KMS-11 (cell line): ENCODE measurements at regions not wholly inside any gene's neighbourhood (a gene's known extent, or its start where the extent isn't known, plus 50 kb on each side); places are given as distances from the start of the nearest gene placed in this dataset.

ENCODE experiments used
- H2AFZ ChIP-seq: fragments of 200-600 bp; sonication (generic); 2 replicates; pipeline ENCODE4 v1.6.1; 2016; ENCODE audit warnings: antibody characterized with exemption, mixed run types, low read depth
- H3K27ac ChIP-seq: fragments of 200-600 bp; sonication (generic); 2 replicates; pipeline ENCODE4 v1.6.1; 2016; ENCODE audit warnings: mild to moderate bottlenecking, mixed run types
- H3K27me3 ChIP-seq: fragments of 200-600 bp; sonication (generic); 2 replicates; pipeline ENCODE4 v1.6.1; 2017; ENCODE audit warnings: mild to moderate bottlenecking, low read depth, mixed run types, moderate library complexity; ENCODE audit not compliant: insufficient read depth
- H3K36me3 ChIP-seq: fragments of 200-600 bp; sonication (generic); 2 replicates; pipeline ENCODE4 v1.6.1; 2017; ENCODE audit warnings: mild to moderate bottlenecking, mixed run types; ENCODE audit not compliant: insufficient read depth
- H3K4me1 ChIP-seq: fragments of 200-600 bp; sonication (generic); 2 replicates; pipeline ENCODE4 v1.6.1; 2016; ENCODE audit warnings: mild to moderate bottlenecking, low read depth, mixed run types; ENCODE audit not compliant: poor library complexity, severe bottlenecking
- H3K4me2 ChIP-seq: fragments of 200-600 bp; sonication (generic); 2 replicates; pipeline ENCODE4 v1.7.0; 2016; ENCODE audit warnings: mild to moderate bottlenecking, mixed run types
- H3K4me3 ChIP-seq: fragments of 200-600 bp; sonication (generic); IDR thresholded peaks from 2 replicates; pipeline ENCODE4 v1.6.1; 2017; ENCODE audit warnings: low read depth, low read length, mixed read lengths; ENCODE audit not compliant: insufficient read depth
- H3K79me2 ChIP-seq: fragments of 200-600 bp; sonication (generic); 2 replicates; pipeline ENCODE4 v1.6.1; 2016; ENCODE audit warnings: low read depth, mixed run types; ENCODE audit not compliant: insufficient read depth
- H3K9ac ChIP-seq: fragments of 200-600 bp; sonication (generic); 2 replicates; pipeline ENCODE4 v1.6.1; 2016; ENCODE audit warnings: mild to moderate bottlenecking, mixed run types
- H4K20me1 ChIP-seq: fragments of 200-600 bp; sonication (generic); 2 replicates; pipeline ENCODE4 v1.6.1; 2016; ENCODE audit warnings: mild to moderate bottlenecking, mixed run types; ENCODE audit not compliant: insufficient read depth
- TF ChIP-seq, protein P1 (sequence below): fragments of 200-600 bp; sonication (generic); conservative IDR thresholded peaks from 2 replicates; pipeline ENCODE4 v1.6.1; 2017; ENCODE audit warnings: low read depth, mild to moderate bottlenecking, antibody characterized with exemption, low read length, moderate library complexity, mixed read lengths

- H3K9ac ChIP-seq: no peak overlapping the region
- no peaks in the 10 kb centered on the region for H3K36me3 ChIP-seq
- no peaks in the 10 kb centered on the region for H3K27me3 ChIP-seq
- no peaks in the 10 kb centered on the region for H3K79me2 ChIP-seq
- H3K4me3 ChIP-seq: no peak overlapping the region
- TF ChIP-seq, protein P1, sequence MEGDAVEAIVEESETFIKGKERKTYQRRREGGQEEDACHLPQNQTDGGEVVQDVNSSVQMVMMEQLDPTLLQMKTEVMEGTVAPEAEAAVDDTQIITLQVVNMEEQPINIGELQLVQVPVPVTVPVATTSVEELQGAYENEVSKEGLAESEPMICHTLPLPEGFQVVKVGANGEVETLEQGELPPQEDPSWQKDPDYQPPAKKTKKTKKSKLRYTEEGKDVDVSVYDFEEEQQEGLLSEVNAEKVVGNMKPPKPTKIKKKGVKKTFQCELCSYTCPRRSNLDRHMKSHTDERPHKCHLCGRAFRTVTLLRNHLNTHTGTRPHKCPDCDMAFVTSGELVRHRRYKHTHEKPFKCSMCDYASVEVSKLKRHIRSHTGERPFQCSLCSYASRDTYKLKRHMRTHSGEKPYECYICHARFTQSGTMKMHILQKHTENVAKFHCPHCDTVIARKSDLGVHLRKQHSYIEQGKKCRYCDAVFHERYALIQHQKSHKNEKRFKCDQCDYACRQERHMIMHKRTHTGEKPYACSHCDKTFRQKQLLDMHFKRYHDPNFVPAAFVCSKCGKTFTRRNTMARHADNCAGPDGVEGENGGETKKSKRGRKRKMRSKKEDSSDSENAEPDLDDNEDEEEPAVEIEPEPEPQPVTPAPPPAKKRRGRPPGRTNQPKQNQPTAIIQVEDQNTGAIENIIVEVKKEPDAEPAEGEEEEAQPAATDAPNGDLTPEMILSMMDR: no peak
- H3K27ac ChIP-seq: no peak overlapping the region
- no peak overlapping the region for H2AFZ ChIP-seq
- H4K20me1 ChIP-seq: no peaks in the 10 kb centered on the region
- no peaks in the 10 kb centered on the region for H3K4me1 ChIP-seq
- H3K4me2 ChIP-seq: no peak overlapping the region
These were observed 788.9 kb upstream of the GRAMD2B start for GRCh38 chr5:125634216-125634835.

DNA sequence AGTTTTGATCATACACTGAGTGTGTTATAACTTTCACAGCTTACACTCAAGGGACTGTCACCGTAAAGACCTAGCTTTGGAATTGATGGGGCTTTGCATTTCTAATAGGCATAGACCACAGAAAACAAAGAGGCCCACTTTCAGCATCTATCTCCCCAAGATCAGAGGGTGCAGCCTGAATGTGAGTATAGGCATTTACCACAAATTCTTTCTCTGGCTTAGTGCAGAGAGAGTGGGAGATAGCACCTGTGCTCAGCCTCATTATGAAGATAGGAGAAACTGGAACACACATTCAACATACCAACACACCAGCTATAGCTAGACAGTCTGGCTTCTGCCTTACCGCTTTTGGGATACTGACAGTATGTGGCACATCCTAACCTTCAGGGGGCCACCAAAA lies 783.4 kb upstream of the GRAMD2B start:
- TF ChIP-seq, protein P1: no peak
- Histone ChIP-seq H3K36me3 (no peaks in the 10 kb centered on the region), H3K9ac (no peak overlapping the region), H3K4me1 (no peaks in the 10 kb centered on the region), H4K20me1 (no peaks in the 10 kb centered on the region), H2AFZ (no peak overlapping the region), H3K27ac (no peak overlapping the region), H3K4me2 (no peak overlapping the region), H3K4me3 (no peak overlapping the region), H3K79me2 (no peaks in the 10 kb centered on the region), H3K27me3 (no peaks in the 10 kb centered on the region)

GRCh38 chr5:125652761-125653160 lies 770.4 kb upstream of the GRAMD2B start:
- no peak overlapping the region for H3K4me2 ChIP-seq
- H3K27me3 ChIP-seq: no peaks in the 10 kb centered on the region
- H3K27ac ChIP-seq: no peak overlapping the region
- TF ChIP-seq, protein P1: no peak
- no peak overlapping the region for H3K4me3 ChIP-seq
- no peaks in the 10 kb centered on the region for H3K4me1 ChIP-seq
- H3K9ac ChIP-seq: no peak overlapping the region
- no peaks in the 10 kb centered on the region for H3K79me2 ChIP-seq
- no peak overlapping the region for H2AFZ ChIP-seq
- H3K36me3 ChIP-seq: no peaks in the 10 kb centered on the region
- H4K20me1 ChIP-seq: no peaks in the 10 kb centered on the region

DNA sequence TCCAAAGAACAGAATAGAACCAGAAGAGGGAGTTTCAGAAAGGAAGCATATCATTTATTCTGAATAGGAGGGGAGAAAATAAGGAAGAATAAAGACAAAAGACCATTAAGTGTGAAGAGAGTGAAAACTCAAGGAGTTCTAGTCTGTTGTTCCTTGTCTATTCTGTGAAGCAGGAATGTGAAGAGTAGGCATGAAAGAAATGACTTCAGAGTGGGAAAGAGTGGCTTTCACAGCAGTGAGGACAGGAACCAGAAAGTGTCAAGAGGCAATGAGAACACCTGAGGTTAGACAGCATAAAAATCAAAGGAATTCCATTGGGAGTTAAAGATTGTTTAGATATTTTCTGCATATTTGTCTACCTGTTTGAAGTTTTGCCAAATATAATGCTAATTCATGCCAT lies 768.8 kb upstream of the GRAMD2B start:
- H3K4me2 ChIP-seq: no peak overlapping the region
- TF ChIP-seq, protein P1: no peak
- H3K27ac ChIP-seq: no peak overlapping the region
- H3K4me3 ChIP-seq: no peak overlapping the region
- H3K27me3 ChIP-seq: no peaks in the 10 kb centered on the region
- H3K9ac ChIP-seq: no peak overlapping the region
- no peaks in the 10 kb centered on the region for H4K20me1 ChIP-seq
- H2AFZ ChIP-seq: no peak overlapping the region
- H3K4me1 ChIP-seq: no peaks in the 10 kb centered on the region
- H3K36me3 ChIP-seq: no peaks in the 10 kb centered on the region
- H3K79me2 ChIP-seq: no peaks in the 10 kb centered on the region
